ENCODE measurements at regions not wholly inside any gene's neighbourhood (a gene's known extent, or its start where the extent isn't known, plus 50 kb on each side); places are given as distances from the start of the nearest gene placed in this dataset.

DNA sequence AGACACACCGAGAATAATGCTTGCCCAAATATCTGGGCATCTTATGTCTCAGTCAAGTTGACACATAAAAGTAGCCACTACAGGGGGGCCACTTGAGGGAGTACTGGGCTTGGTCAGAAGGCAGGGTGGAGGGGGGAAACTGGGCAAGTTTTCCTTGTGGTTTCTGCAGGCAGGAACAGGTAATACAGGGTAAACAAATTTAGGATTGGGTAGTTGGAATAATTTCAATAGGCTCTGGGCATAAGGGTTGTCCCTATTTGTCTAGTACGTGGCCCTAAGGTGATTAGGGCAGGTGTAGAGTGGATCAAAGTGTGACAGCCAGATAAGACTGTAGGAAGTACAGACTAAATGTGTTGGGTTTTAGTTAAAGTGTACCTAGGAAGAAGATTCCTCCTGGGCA lies 353.1 kb downstream of the TLE4 start:
- TF ChIP-seq, protein P1, sequence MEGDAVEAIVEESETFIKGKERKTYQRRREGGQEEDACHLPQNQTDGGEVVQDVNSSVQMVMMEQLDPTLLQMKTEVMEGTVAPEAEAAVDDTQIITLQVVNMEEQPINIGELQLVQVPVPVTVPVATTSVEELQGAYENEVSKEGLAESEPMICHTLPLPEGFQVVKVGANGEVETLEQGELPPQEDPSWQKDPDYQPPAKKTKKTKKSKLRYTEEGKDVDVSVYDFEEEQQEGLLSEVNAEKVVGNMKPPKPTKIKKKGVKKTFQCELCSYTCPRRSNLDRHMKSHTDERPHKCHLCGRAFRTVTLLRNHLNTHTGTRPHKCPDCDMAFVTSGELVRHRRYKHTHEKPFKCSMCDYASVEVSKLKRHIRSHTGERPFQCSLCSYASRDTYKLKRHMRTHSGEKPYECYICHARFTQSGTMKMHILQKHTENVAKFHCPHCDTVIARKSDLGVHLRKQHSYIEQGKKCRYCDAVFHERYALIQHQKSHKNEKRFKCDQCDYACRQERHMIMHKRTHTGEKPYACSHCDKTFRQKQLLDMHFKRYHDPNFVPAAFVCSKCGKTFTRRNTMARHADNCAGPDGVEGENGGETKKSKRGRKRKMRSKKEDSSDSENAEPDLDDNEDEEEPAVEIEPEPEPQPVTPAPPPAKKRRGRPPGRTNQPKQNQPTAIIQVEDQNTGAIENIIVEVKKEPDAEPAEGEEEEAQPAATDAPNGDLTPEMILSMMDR (IDR thresholded peaks at IDR 0.05) = no peak
- TF ChIP-seq POLR2A (IDR thresholded peaks at IDR 0.05) = no peak
